ENCODE measurements at regions not wholly inside any gene's neighbourhood (a gene's known extent, or its start where the extent isn't known, plus 50 kb on each side); places are given as distances from the start of the nearest gene placed in this dataset.
"Not testable (repeated sequence)": the region's sequence is repeated elsewhere in the genome, so short reads cannot be mapped to it uniquely, and the experiment has no call there.

DNA sequence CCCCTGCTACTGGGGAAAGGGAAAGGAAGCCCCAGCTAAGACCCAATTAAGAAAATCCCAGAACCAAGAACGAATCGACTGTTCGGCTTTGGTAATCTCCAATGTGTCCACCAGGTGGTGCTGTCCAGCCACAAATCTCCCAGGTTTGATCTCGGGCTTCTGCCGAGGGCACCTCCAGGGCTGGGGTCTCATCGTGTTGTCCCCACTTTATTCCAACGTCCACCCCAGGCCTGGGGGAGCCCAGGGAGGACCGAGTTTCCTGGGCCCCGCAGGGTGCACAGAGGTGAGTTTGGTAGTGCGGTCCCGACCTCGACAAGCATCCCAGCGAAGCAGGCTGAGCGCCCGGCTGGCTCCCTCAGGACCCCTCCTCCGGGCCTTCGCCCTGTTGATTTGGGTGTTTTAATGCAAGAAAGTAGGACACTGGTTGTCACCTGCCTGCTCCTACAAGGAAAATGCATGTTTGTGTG is 185.1 kb downstream of the GOLGA6L6 start:
- H3K36me3 ChIP-seq = no peaks in the 10 kb centered on the region
- DNase-seq = peak in 1 of 4 donors; percentile 89
- intact Hi-C loops (cut with DNase I) = no loop called here
- H3K27me3 ChIP-seq = no peaks in the 10 kb centered on the region
- no peaks in the 10 kb centered on the region for H3K4me1 ChIP-seq
- peak; percentile 79 for ATAC-seq
- H3K4me3 ChIP-seq = no peak overlapping the region
- H3K27ac ChIP-seq = no peak overlapping the region
- H3K9me3 ChIP-seq = no peaks in the 10 kb centered on the region
- TF ChIP-seq, protein P1, sequence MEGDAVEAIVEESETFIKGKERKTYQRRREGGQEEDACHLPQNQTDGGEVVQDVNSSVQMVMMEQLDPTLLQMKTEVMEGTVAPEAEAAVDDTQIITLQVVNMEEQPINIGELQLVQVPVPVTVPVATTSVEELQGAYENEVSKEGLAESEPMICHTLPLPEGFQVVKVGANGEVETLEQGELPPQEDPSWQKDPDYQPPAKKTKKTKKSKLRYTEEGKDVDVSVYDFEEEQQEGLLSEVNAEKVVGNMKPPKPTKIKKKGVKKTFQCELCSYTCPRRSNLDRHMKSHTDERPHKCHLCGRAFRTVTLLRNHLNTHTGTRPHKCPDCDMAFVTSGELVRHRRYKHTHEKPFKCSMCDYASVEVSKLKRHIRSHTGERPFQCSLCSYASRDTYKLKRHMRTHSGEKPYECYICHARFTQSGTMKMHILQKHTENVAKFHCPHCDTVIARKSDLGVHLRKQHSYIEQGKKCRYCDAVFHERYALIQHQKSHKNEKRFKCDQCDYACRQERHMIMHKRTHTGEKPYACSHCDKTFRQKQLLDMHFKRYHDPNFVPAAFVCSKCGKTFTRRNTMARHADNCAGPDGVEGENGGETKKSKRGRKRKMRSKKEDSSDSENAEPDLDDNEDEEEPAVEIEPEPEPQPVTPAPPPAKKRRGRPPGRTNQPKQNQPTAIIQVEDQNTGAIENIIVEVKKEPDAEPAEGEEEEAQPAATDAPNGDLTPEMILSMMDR (IDR thresholded peaks at IDR 0.05) = peak; percentile 49 to 95

DNA sequence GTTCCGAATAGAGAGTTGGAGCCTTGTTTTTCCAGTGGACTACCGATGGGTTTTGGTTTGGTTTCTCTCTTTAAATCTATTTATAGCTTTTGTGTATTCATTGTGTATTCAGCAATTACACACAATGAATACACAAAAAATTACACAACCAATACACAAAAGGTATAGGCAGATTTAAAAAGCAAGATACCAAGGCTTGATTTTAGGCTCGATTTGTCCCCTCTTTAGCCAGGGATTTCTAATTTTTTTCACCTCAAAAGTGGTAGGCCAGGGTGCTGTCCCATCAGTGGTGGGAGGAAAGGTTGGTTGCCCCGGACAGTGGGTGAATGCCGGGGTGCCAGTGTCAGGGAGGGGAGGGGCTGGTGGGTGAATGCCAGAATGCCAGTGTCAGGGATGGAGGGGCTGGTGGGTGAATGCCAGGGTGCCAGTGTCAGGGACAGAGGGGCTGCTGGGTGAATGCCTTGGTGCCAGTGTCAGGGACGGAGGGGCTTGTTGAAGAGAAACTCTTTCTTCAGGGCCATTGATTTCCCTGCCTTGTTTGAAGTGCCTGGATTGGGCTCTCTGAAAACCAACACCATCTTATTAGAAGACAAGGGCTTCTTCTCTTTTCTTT is 186.2 kb downstream of the GOLGA6L6 start:
- H3K9me3 ChIP-seq = no peaks in the 10 kb centered on the region
- H3K36me3 ChIP-seq = no peaks in the 10 kb centered on the region
- TF ChIP-seq, protein P1 (IDR thresholded peaks at IDR 0.05) = no peak
- no peaks in the 10 kb centered on the region for H3K27me3 ChIP-seq
- no peaks in the 10 kb centered on the region for H3K4me1 ChIP-seq
- ATAC-seq (no peak), DNase-seq (peak in 1 of 4 donors; percentile 88)
- H3K4me3 ChIP-seq = no peak overlapping the region
- intact Hi-C loops (cut with DNase I) = no loop called here
- H3K27ac ChIP-seq = no peak overlapping the region

DNA sequence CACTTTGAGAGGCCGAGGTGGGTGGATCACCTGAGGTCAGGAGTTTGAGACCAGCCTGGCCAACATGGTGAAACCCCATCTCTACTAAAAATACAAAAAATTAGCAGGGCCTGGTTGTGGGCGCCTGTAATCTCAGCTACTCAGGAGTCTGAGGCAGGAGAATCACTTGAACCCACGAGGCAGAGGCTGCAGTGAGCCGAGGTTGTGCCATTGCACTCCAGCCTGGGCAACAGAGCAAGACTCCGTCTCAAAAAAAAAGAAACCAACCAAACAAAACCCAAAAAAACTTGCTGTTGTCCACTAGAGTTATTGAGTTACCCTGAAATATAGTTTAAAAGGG is 186.7 kb downstream of the GOLGA6L6 start:
- peak in 1 of 4 donors; percentile 65 for DNase-seq
- not testable (repeated sequence) for H3K9me3 ChIP-seq

DNA sequence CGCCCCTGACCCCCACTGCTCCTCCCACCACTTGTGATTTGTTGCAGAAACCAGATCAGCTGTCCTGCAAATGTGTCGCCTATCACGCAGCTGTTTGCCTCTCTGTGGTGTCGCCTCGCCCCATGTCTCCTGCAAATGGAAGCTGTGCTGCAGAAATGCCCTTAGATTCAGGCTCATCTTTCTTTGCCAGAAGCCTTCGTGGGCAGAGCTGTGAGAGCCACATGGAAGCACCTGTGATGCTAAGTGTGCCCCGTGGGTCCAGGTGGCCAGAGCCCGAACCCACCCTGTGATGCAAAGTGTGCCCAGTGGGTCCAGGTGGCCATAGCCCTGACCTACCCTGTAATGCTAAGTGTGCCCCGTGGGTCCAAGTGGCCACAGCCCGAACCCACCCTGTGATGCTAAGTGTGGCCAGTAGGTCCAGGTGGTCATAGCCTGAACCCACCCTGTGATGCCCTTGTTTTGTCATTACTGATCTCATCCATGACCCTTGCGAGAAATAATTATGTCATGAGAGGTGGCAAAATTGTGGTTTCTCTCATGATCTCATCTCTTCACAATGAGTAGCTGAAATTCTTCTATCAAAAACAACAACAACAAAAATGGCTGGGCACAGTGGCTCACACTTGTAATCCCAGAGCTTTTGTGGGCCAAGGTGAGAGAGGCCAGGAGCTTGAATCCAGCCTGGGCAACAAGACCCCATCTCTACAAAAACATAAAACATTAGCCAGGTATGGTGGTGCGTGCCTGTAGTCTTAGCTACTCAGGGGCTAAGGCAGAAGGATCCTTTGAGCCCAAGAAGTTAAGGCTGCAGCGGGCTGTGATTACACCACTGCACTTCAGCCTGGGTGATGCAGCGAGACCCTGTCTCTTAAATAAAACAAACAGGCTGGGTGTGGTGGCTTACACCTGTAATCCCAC is 187.4 kb downstream of the GOLGA6L6 start:
- H3K4me3 ChIP-seq = no peak overlapping the region
- intact Hi-C loops (cut with DNase I) = no loop called here
- no peaks in the 10 kb centered on the region for H3K4me1 ChIP-seq
- H3K27me3 ChIP-seq = peaks cover 0 to 10% of the 10 kb centered on the region in 2 donors
- H3K27ac ChIP-seq = no peak overlapping the region
- ATAC-seq (no peak), DNase-seq (peak in 1 of 4 donors; percentile 83)
- TF ChIP-seq, protein P1 (IDR thresholded peaks at IDR 0.05) = no peak
- no peaks in the 10 kb centered on the region for H3K36me3 ChIP-seq
- H3K9me3 ChIP-seq = no peaks in the 10 kb centered on the region

More for the DNA sequence above, 186.7 kb downstream of the GOLGA6L6 start:
- ATAC-seq; H3K4me1 ChIP-seq; H3K4me3 ChIP-seq; H3K27me3 ChIP-seq; H3K36me3 ChIP-seq; H3K27ac ChIP-seq; intact Hi-C loops (cut with DNase I): not testable (repeated sequence)

DNA sequence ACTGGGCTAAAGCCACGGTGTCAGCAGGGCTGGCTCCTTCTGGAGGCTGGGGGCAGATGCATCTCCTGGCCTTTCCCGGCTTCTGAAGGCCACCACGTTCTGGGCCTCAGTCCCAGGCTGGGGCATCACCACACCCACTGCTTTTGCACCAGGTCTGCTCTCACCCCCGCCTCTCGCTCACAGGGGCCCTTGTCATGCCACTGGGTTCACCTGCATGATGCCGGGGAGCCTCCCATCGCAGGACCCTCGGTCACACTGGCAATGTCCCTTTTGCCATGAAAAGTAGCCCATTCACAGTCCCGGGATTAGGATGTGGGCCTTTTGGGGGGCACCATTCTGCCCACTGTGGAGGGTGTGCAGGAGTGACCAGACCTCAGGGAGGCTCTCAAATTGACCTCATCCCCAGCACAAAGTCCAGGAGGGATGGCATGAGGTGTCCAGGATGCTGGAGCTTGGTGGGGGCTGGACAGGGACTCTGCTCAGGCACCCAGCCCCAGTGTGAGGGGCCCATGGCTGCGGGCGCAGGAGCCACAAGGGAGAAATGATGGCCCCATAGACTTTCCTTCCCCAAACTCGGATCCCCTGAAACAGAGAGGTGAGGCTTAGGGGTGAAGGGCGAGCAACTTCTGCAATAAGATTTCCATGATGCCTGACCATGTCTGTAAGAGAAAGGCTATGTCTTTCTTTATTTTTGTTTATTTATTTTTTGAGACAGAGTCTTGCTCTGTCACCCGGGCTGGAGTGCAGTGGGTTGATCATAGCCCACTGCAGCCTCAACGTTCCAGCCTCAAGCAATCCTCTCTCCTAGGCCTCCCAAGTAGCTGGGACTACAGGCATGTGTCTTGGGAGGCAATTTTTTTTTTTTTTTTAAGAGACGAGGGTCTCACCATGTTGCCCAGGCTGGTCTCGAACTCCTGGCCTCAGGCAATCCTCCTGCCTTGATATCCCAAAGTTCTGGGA is 189.1 kb downstream of the GOLGA6L6 start:
- no peak overlapping the region for H3K4me3 ChIP-seq
- H3K9me3 ChIP-seq = no peaks in the 10 kb centered on the region
- TF ChIP-seq, protein P1 (IDR thresholded peaks at IDR 0.05) = no peak
- ATAC-seq = no peak
- H3K36me3 ChIP-seq = no peaks in the 10 kb centered on the region
- H3K27me3 ChIP-seq = peaks cover 0 to 14% of the 10 kb centered on the region in 2 donors
- intact Hi-C loops (cut with DNase I) = no loop called here
- H3K4me1 ChIP-seq = no peaks in the 10 kb centered on the region
- DNase-seq = peak in 1 of 4 donors; percentile 84
- no peak overlapping the region for H3K27ac ChIP-seq
